Peyer's patch (tissue), 4 donors: ENCODE measurements at regions not wholly inside any gene's neighbourhood (a gene's known extent, or its start where the extent isn't known, plus 50 kb on each side); places are given as distances from the start of the nearest gene placed in this dataset.

Experiments
- CTCF ChIP-seq, 6 experiments: fragments of 450-650 bp in 4 of 6; fragments of 200-600 bp in 2 of 6; sonication (generic) in 1 of 6; IDR thresholded peaks; one replicate each; pipeline ENCODE4 v1.5.1; 2017 to 2019; ENCODE audit warnings: antibody characterized with exemption in 6 of 6, mild to moderate bottlenecking in 3 of 6, moderate library complexity in 1 of 6
- POLR2A ChIP-seq, 2 donors: fragments of 450-650 bp; IDR thresholded peaks; one replicate each; pipeline ENCODE4 v1.5.1; 2017; ENCODE audit warnings: antibody characterized with exemption in 2 of 2, mild to moderate bottlenecking in 2 of 2, moderate library complexity in 2 of 2

DNA sequence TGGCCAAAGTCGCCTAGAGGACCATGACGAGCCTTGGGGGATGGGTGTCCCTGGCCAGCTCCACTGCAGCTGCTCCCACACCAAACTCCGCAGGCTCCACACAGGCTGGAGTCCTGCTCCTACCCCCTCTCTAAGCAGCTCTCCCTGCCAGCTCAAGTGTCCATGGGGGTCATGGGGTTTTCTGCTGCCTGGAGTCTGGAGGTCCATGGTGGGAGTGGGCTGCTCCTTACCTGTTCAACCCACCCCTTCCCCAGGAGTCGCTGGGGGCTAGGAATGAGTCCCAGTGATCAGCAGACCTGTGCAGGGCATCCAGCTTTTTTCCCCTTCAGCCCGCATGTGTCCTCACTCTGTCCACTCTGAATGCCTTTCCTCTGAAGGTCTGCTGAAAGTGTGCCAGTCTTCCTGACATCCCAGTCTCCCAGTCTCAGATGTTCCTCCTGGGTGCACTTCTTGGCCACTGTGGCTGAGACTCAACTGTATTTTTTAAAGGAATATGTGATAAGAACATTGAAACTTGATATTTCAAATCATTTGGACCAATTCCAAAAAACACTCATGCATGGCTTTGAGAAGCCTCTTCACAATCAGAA, 261.3 kb upstream of the ANKH start:
- TF ChIP-seq CTCF (IDR thresholded peaks at IDR 0.05) (no peak), POLR2A (IDR thresholded peaks at IDR 0.05) (no peak)
